ENCODE measurements at regions not wholly inside any gene's neighbourhood (a gene's known extent, or its start where the extent isn't known, plus 50 kb on each side); places are given as distances from the start of the nearest gene placed in this dataset.

- TF ChIP-seq CTCF (IDR thresholded peaks at IDR 0.05) (no peak), POLR2A (IDR thresholded peaks at IDR 0.05) (no peak)
These were observed 63.6 kb upstream of the BCL2L14 start for GRCh38 chr12:12007001-12007712.
